GM20431 (cell line): ENCODE measurements at regions not wholly inside any gene's neighbourhood (a gene's known extent, or its start where the extent isn't known, plus 50 kb on each side); places are given as distances from the start of the nearest gene placed in this dataset.

Source experiments
- in situ Hi-C: fragments of 300-500 bp; cut with MseI, MboI; formaldehyde crosslinking; loops from one replicate; pipeline ENCODE4 v1.15.0; 2020; ENCODE audit warnings: low sequenced_read_pairs; ENCODE audit not compliant: unreplicated experiment

GRCh38 chr13:24041651-24042225 is 118.8 kb upstream of the SPATA13 start:
- in situ Hi-C loops: loop anchor here (10.0 kb wide), 1 partner anchor 183 kb away; no protein-coding TSS in a partner anchor

GRCh38 chr13:24042710-24043440 is 117.6 kb upstream of the SPATA13 start:
- in situ Hi-C loops: loop anchor here (10.0 kb wide), 1 partner anchor 182 kb away; no protein-coding TSS in a partner anchor

DNA sequence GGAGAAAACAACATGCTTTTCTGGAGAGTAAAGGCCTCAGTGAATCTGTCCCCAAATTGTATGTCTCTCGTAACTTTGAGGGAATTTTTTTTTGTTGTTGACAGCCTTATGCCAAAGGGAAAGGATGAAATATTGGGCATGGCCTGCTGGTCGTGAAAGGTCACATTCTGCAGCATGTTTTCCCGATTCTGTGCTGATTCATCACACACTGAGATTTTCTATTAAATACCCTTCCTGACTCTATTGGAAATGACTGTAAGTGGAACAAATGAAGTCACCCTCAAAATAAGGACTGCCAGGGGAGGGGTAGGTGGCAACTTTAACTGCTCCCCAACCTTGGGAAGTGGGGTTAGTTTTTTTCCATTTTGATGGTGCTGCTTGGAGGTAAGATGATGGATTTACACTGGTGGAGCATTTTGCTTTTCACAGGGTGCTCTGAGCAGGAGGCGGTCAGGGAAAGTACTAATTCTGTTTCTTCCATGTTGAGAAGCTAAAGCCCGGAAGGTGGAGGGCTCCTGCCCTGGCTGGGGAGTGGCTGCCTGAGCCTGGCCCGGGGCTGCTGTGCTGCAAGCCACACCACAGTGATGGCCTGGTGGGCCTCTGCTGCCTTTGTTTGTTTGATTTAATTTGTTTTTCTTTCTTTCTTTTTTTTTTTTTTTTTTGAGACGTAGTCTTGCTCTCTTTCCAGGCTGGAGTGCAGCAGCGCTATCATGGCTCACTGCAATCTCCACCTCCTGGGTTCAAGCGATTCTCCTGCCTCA is 116.8 kb upstream of the SPATA13 start:
- in situ Hi-C loops: loop anchor here (10.0 kb wide), 1 partner anchor 181 kb away; no protein-coding TSS in a partner anchor

- in situ Hi-C loops: loop anchor here (10.0 kb wide), 1 partner anchor 179 kb away; no protein-coding TSS in a partner anchor
Measured at GRCh38 chr13:24045597-24045996, 114.9 kb upstream of the SPATA13 start.

GRCh38 chr13:24050292-24050711 is 110.2 kb upstream of the SPATA13 start:
- in situ Hi-C loops: no loop called here

GRCh38 chr13:24050796-24051715 is 109.5 kb upstream of the SPATA13 start:
- in situ Hi-C loops: no loop called here

GRCh38 chr13:24052547-24053518 is 107.7 kb upstream of the SPATA13 start:
- in situ Hi-C loops: no loop called here

GRCh38 chr13:24053519-24054251 is 106.8 kb upstream of the SPATA13 start:
- in situ Hi-C loops: no loop called here

DNA sequence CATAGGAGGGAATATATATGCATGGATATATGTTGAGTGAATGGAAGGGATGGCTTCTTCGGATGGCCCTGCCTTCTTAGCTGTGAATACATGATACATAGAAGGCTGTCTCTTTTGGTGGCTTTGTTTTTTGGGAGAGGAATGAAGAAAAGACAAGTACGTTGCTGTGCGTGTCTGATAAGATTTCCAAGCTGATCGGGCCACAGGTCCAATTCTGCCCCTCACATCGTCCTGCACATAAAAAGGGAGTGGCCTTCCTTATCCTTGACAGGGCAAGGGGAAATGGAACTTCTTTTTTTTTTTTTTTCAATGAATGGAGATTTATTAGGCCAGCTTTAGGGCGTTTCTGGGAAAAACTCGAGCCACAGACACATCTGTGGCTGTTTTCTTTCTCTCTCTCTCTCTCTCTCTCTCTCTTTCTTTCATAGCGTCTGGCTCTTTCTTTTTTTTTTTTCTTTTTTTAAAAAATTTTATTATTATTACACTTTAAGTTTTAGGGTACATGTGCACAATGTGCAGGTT is 103.8 kb upstream of the SPATA13 start:
- in situ Hi-C loops: no loop called here

- in situ Hi-C loops: no loop called here
Measured at GRCh38 chr13:24060993-24061392, 99.5 kb upstream of the SPATA13 start.

DNA sequence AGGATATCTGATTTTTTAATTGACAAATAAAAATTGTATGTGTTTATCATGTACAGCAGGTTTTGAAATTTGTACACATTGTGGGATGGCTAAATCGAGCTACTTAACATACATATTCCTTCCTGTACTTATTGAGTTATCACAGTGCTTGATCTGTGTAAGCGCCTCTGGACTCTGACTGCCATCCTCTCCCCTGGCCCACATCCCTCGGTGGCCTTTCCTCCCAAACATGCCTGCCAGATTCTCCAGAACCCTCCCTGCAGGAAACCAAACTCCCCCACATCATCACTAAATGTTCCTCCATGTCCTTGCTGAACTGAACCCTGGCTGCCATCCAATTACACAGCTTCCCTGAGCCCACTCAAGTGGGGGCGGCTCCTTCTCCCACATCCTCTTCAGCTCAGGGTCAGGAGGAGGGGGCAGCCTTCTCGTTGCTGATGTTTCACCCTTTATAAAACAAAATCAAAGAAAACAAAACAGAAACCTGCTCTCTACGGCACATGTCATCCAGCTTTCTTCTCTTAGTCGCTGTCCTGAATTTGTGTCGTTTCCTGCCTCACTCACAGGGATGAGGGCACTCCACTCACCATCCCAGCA is 97.1 kb upstream of the SPATA13 start:
- in situ Hi-C loops: no loop called here

- in situ Hi-C loops: no loop called here
Measured at GRCh38 chr13:24064371-24064770, 96.1 kb upstream of the SPATA13 start.

DNA sequence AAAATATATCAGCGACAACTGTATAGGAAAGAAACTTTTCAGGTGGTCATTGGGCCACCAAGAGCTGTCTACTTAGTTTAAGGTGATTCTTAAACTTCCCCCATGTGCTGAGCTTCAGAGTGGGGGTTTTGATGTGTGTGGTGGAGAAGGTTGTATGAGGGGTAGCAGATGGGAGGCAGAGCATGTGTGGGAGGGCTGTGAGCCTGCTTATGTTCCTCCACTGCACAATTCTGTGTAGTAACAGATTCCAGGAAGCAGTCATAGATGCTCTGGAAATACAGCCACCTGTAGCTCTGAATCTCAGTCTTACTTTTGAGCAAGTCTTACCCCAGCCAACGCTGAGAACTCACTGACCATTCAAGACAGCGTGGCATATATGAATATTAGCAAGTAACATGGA is 95.3 kb upstream of the SPATA13 start:
- in situ Hi-C loops: no loop called here

GRCh38 chr13:24066405-24067295 is 93.9 kb upstream of the SPATA13 start:
- in situ Hi-C loops: no loop called here

GRCh38 chr13:24068472-24068871 is 92.0 kb upstream of the SPATA13 start:
- in situ Hi-C loops: no loop called here

- in situ Hi-C loops: no loop called here
Measured at GRCh38 chr13:24071016-24071415, 89.5 kb upstream of the SPATA13 start.
